Non-pigmented ciliary epithelial cell (primary cell): ENCODE measurements at regions not wholly inside any gene's neighbourhood (a gene's known extent, or its start where the extent isn't known, plus 50 kb on each side); places are given as distances from the start of the nearest gene placed in this dataset.

Source experiments
- DNase-seq: peaks from one replicate; pipeline ENCODE4 v3.0.0-alpha.2; 2010; ENCODE audit warnings: low read depth

DNA sequence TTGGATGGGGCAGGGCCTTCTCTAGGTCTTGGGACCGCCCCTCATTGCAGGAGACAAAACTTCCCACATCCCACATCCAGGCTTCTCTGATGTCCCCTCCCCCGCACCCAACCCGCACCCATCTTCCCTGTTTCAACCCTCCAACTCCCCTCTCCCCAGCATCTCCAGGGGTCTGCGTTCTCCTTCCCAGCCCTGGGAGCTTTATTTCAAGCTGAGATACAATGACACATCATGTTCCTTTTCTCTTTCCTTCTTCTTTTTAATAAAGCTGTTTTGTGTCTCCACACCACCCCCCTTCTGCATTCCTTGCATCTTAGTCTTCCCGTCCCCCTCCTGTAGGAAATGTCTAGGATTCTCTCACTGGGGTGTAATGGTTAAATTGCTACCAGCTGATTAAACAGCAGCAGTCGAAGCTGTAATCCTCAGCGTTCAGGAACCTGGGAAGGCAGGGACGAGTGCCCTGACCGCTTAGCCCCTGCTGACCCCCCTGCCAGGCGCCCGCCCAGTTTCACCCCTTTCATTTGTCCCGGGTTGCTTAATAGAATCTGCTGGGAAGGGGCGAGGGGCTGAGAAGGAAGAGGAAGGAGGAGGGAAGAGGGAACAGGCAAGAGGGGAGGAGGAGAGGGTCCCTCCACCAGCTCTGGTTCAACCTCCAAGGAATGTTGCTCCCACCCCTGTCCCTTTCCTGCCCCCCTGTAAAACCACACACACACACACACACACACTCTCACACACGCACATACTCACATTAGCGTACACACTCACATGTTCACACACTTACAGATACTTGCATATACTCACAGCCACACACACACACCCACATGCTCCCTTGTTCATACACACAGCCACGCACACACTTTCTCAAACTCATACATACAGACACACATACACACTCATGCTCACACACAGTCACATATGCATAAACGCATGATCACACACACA lies 104.5 kb upstream of the MED13L start:
- DNase-seq = peak; percentile 98

DNA sequence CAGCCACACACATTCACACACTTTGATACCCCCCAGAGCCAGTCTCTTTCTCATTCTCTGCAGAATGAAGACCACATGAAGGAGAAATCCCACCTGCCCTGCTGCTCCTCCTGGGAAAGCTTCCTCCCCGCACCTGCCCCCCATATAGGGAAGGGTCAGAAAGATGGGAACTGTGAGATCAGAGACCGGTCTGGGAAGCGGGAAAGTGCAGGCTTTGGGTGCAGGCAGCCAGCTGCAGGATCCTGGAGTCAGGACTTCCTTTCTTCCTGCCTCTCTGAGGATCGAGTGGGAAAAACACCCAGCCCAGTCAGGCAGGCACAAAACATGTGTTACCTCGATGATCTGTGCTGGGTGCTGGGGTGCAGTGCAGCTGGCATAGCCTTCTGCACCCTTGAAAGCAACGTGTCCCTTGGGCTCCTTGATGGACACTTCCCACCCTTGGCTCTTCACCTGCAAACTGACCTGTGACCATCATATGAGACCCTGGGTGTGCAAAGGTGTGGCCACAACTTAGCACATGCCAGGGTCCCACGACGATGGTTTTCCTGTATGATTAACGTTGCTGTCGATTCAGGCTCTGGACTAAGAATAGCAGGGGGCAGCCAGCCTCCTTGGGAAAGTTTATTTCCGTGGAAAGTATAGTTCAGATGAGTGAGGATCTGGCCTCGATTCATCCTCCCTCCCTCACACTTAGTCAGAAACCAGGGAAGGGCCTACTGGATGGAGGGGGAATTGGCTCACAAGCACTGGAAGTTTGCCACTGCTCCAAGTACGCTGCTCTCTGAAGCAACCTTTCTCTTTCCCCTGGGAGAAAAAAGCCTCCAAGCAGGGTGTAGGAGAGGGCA lies 105.4 kb upstream of the MED13L start:
- DNase-seq = peak; percentile 86

DNA sequence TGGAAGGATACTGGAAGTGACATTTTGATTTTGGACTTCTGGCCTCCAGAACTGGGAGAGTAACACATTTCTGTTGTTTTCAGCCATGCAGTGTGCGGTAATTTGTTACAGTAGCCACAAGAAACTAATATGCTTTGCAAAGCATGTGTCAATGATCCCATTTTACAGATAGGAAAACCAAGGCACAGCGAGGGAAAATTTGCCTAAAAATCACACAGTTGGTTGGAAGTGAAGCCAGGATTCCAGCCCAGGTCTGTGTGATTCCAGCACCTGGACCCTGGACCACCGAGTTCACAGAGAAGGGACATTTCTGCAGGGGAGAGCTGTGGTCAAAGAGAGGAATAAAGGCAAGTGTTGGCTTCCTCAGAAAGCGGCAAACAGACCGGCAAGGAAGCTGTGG lies 106.7 kb upstream of the MED13L start:
- no peak for DNase-seq

DNA sequence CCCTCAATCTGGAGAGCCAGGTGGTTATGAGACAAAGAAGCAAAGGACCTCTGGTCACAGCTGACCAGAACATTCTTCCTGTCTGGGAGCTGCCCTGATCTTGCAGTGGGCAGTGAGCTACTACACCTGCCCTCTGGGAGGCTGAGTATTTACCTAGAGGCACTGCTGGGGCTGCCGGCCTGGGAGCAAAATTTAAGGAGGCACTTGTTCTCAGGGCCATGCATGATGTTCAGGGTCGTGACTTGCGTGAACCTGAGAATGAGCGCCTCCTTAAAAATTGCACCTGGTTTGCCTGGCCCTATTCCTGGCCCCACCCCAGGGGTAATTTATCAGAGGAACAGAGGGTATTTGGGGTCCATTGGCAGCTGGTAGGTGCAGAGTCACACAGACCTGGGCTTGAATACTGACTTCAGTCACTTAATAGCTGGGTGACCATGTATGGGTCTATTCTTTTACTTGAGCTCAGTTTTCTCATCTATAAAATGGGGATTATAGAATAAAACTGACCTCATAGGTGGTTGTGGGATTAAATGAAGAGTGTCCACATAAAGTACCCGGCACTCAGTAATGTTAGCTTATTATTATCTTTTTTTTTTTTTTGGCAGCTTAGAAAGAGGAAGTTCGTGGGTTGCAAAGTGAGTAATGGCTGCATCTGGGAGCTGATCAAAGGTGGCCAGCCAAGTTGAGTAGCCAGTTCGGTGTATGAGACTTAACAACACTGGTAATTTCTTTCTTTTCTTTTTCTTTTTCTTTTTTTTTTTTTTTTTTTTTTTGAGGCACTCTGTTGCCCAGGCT lies 107.4 kb upstream of the MED13L start:
- DNase-seq = no peak

DNA sequence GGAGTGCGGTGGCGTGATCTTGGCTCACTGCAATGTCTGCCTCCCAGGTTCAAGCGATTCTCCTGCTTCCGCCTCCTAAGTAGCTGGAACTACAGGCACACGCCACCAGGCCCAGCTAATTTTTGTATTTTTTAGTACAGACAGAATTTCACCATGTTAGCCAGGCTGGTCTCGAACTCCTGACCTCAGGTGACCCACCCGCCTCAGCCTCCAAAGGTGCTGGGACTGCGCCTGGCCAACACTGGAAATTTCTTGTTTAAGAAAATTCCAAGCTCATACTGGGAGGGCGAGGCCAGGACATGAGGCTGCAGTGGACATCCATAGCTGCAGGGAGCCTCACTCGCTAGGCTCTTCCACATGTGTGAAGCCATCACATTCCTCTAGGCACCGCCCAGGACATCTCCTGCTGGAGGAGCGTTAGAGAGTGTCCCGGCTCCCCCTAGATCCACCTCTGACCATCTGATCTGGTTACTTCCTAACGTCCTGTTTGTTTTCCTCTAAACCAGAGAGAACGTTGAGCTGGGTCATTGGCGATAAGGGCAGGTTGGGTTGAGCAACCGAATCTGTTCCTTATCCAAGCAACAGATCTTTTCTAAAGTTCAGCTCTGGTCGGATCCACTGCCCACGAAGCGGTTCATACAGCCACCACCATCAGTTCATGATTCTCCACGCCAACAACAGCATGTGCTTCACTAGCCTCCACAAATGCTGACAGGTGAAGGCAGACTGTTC lies 108.2 kb upstream of the MED13L start:
- DNase-seq = no peak

DNA sequence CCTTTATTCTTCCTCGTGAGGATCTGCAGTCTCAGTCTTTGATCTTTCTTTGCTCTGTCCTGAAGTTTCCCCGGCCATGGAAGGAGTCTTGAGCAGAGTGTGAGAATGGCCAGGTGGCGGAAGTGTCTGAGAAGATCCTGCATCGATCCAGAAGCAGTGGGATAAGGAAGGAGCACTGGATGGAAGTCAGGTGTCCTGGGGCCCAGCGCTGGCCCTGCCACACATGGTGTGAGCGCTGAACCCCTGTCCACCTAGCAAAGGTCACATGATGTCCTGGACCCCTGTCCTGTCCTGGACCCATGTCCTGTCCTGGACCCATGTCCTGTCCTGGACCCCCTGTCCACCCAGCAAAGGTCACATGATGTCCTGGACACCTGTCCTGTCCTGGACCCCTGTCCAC lies 111.8 kb upstream of the MED13L start:
- DNase-seq = no peak

DNA sequence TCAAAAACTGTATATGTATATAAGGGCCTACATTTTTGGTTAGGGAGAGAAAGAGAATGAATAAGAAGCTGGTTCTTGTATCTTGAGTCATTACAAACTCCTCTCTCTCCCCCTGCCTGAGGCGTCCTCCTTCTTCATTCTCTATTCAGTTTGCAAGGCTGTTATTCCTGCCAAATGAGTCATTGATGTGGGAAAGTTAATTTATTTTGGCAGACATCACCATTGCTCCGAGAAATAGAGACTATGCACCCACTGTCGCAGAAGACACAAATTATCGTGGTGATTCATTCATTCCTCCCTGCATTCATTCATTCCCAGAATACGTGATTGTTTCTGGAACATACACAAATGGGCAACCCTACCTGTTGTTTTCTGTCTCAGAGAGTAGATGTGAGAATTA lies 112.5 kb upstream of the MED13L start:
- DNase-seq = peak; percentile 92

DNA sequence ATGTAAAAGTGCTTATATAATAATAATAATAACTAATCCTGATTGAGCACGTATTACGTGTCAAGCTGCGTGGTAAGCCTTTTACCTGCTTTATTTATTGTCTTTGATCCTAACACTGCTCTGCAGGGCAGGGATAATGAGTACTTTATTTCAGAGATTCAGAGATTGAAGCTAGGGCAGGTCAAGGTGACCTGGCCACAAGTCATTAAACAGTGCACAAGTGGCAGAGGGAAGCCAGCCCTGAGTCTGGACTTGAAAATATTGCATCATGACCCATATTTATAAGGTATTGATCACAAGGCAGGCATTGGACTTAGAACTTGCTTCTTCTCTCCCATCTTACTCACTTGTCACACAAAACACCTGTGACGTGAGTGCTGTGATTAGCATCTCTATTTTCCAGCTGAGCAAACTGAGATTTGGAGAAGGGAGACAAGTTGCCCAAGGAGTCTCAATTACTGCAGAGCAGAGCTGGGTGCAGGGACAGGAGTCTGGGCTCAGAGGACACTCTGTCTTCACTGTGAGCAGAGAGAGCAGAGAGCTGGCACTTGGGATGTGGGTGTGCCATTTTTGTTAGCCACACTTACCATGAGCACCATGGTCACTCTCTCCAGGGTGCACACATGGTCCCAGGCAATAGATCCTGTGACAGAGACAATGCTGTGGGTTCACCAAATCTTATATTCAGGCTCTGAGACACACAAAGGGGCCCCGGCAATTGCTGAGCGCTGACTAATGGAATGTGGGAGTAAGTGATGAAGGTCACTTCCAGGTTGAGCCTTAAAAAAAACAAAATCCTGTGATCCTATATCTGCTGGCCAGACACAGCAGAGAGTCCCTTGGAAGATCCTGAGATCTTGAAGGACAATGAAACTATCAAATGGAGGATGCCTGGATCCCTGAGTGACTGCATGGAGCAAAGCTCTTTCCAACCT lies 113.2 kb upstream of the MED13L start:
- DNase-seq = no peak

DNA sequence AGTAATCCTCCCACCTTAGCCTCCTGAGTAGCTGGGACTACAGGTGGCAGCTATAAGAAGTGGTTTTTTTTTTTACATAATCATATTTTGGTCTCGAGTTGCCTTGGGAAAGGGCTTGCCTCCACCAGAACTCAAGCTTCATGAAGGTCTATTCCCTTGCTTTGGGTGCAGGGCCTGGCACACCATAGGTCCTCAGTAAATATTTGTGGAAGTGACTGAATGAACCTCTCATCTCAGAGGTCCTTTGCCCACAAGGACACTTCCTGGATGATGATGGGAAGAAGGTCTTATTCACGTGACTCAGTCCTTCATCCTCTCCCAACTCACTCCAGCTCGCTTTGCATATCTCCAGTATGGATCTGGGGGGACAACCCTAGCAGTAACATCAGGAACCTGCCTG lies 114.0 kb upstream of the MED13L start:
- no peak for DNase-seq

DNA sequence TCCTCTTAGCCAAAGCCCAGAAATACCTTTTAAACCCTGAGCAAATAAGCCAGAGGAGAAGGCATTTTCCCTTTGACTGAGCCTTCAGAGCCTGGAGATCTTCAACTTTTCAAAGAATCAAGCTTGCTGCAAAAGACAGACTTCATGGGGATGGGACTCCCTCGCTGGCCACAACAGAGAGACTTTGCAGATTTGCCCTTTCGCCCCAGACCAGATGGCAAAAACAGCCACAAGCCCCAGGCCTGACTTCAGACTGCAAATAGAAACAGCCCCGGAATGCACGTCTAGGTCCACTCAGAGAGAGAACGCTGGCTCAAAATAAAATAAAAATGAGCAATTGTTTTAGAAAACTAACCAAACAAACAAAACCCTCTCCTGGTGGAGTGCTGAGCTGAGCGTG lies 114.6 kb upstream of the MED13L start:
- DNase-seq = no peak

DNA sequence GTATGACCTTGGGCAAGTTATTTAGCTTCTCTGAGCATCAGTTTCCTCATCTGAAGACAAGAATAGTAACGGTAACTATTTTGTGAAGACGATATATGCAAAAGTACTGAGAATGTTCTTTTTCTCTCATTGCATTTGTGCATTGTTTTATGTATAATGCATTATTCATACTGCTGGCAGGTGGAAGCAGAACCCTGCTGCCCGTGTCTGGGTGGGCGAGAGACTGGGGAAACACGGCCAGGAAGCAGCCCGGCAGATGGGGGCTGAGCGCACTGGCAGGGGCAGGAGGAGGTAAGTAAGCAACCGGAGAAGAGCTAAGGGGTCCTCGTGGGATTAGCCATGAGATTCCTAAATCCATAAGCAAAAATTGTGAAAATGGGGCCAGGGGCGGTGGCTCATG lies 115.8 kb upstream of the MED13L start:
- DNase-seq = no peak

DNA sequence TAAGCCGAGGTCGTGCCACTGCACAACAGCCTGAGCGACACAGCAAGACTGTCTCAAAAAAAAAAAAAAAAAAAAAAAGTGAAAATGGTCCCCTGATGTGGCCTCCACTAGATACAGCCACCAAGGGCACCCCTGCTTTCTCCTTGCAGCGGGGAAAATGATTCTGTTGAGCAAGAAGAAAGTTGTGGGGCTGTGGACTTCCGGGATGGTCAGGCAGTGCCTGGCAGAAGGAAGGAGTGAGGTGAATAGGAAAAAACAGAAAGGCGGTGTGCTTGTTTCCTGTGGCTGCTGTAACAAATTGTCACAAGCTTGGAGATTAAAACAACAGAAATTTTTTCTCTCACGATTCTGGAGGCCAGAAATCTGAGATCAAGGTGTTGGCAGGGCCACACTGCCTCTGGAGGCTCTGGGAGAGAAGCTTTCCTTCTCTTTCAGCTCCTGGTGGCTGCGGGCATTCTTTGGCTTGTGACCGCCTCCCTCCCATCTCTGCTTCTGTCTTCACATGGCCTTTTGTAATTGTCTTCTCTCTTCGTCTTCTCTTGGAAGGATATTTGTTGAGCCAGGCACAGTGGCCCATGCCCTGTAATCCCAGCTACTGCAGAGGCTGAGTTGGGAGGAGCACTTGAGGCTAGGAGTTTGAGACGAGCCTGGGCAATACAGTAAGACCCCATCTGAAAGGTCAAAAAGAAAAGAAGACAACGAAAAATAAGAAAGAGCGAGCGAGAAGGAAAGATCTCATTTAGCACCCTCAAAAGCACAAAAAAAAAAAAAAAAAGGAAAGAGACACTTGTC lies 116.6 kb upstream of the MED13L start:
- DNase-seq = no peak

DNA sequence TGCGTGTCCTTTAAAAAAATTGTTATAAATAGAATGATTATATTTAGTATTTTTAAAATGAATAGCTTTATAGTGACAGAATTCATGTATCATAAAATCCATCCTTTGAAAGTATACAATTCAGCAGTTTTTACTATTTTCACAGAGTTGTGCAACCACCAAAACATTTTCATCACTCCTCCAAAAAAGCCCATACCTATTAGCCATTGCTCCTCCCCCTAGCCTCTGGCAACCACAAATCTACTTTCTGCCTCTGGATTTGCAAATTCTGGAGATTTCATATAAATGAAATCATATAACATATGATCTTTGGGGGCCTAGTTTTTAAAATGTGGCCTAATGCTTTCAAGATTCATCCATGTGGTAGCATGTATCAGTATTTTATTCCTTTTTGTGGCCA lies 117.9 kb upstream of the MED13L start:
- DNase-seq = no peak

DNA sequence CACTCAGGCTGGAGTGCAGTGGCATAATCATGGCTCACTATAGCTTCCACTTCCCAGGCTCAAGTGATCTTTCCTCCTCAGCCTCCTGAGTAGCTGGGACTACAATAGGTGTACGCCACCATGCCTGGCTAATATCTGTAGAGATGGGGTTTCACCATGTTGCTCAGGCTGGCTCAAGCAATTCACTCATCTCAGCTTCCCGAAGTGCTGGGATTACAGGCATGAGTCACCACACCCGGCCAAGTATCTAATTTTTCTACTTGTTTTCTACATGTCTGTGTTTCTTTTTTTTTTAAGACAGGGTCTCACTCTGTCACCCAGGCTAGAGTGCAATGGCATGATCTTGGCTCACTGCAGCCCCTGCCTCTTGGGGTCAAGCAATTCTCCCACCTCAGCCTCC lies 119.7 kb upstream of the MED13L start:
- DNase-seq = no peak

DNA sequence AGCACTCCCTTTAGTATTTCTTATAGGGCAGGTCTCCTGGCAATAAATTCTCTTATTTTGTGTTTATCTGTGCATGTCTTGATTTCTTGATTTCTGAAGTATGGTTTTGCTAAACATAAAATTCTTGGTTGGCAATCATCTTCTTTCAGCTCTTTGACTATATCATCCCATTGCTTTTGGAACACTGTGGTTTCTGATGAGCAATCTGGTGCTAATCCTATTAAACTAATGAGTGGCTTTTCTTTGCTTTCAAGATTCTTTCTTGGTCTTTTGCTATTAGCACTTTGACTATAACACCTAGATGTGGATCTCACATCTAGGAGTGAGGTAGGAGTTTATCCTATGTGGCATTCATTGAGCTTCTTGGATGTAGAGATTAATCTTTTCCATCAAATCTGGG lies 120.7 kb upstream of the MED13L start:
- no peak for DNase-seq

DNA sequence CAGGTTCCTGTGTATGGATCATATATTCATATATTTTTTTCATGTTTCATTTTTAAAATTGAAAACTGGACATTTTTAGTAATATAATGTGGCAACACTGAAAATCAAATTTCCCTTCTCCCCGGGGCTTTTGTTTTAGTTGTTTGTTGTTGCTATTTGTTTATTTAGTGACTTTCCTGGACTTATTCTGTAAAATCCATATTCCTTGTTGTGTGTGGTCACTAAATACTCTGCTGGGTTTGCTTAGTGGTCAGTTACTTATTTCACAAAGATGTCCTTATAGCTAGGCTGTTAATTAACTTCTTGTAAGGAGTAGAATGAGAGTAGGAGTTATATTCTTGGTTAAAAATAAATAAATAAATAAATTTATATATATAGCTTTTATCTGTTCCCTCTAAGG lies 121.6 kb upstream of the MED13L start:
- no peak for DNase-seq

DNA sequence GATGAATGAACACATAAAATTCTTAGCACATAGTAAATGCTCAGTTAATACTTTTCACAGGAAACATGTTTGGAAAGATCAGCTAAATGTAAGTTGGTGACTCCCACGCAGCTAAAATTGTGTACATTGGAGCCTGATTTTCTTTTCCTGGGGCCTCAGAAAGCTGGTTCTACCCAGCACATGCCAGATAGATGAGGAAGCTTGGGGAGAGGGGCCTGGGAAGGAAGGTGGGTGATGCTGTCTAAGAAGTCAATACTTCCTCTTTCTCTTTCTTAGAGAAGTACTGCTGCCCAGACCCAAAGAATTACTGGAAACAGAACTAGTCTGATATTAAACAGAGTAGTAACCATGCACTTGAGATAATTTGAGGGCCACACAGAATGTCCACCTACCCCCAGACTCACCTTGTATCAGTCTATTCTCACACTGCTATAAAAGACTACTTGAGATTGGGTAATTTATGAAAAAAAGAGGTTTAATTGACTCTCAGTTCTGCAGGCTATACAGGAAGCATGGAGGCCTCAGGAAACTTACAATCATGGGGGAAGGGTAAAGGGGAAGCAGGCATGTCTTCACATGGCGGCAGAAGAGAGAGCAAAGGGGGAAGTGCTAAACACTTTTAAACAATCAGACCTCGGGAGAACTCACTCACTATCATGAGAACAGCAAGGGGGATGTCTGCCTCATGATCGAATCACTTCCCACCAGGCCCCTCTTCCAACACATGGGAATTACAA lies 123.3 kb upstream of the MED13L start:
- DNase-seq = no peak

DNA sequence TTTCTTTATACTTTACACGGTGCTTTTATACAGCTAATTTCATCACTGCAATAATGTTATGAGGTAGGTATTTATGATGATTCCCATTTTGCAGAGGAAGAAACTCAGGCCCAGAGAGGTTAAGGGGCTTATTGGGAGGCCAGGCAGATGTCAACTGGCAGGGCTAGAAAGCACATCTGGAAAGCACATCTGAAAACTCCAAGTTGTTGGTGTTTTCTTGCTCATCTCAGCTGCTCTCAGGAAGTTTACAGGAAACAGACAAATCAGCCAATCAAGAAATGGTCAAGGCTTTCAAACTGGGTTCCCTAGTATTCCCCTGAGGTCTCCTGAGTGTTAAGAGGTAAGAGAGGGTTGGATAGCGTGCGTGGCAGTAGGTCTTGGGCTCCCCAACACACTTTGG lies 124.1 kb upstream of the MED13L start:
- no peak for DNase-seq
